ENCODE measurements at regions not wholly inside any gene's neighbourhood (a gene's known extent, or its start where the extent isn't known, plus 50 kb on each side); places are given as distances from the start of the nearest gene placed in this dataset.
"Not testable (repeated sequence)": the region's sequence is repeated elsewhere in the genome, so short reads cannot be mapped to it uniquely, and the experiment has no call there.

DNA sequence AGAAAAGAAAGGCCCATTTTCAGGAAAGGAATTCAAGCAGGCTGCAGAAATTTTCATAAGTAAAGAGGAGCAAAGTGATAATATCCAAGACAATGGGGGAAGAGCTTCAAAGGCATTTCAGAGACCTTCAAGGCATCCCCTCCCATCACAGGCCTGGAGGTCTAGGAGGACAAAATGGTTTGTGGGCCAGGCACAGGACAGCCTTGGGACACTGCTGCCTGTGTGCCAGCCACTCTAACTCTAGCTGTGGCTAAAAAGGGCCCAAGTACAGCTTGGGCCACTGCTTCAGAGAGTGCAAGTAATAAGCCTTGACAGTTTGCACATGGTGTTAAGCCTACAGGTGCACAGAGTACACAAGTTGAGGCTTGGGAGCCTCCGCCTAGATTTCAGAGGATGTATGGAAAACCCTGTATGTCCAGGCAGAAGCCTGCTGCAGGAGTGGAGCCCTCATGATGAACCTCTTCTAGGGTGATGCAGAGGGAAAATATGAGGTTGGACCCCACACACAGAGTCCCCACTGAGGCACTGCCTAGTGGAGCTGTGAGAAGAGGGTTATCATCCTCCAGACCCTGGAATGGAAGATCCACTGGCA is 51.8 kb upstream of the ZSWIM5 start:
- no peak for DNase-seq (ENCODE audit: low spot score)

DNA sequence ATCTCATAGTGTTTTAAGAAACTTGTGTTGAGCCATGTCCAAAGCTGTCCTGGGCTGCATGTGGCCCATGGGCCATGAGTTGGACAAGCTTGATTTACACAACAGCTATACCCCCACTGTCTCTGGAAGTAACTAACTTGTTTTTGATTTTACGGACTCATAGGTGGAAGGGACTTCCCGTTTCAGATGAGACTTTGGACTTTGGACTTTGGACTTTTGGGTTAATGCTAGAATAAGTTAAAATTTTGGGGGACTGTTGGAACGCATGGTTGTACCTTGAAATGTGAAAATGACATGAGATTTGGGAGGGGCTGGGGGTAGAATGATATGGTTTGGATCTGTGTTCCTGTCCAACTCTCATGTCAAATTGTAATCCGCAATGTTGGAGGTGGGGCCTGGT is 52.6 kb upstream of the ZSWIM5 start:
- DNase-seq (ENCODE audit: low spot score): no peak

DNA sequence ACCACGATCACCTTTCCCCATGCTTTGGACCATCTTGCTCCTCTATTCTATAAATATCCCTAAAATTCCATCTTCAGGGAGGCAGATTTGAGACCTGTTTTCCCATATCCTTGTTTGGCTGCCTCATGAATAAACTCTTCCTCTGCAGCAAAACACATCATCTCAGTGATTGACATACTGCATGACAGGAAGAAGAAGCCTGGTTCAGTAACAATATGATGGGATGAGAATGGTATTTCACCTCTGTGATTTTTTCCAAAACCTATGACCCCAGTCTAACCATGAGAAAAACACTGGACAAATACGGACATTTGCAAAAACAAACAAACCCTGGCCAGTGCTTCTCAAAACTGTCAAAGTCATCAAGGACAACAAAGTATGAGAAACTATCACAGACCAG is 53.8 kb upstream of the ZSWIM5 start:
- no peak for DNase-seq (ENCODE audit: low spot score)

DNA sequence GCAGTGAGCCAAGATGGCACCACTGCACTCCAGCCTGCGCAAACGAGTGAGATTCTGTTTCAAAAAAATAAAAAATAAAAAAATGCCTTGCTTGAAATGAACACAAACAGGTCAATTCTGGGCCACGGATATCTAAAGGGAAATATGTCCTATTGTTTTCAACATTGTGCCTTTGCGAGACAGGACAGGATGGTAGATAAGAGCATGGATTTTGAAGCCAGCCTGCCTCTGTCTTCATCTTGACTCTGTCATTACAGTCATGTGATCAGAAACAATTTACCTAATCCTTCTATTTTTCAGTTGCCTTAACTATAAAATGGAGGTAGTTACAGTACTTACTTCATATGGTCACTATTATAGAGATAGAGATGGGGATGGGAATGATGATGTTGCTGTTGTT is 56.7 kb upstream of the ZSWIM5 start:
- no peak for DNase-seq (ENCODE audit: low spot score)

DNA sequence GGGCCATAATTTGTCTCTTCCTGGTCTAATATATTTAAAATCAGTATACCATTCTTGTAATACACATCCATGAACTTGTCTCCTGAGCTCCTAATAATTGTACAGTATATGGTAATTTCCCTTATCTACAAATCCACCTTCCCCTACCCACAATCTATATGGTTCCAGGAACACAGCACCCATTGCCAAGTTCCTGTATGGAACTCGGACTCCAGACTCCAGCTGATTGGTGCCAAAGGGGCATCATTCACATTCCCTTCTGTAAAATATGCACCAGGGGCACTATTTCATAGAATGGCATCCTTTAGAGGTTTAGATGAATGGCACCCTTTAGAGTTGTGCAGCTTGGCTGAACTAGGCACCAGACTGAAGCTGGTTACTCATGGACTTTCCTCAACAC is 58.8 kb upstream of the ZSWIM5 start:
- no peak for DNase-seq (ENCODE audit: low spot score)

DNA sequence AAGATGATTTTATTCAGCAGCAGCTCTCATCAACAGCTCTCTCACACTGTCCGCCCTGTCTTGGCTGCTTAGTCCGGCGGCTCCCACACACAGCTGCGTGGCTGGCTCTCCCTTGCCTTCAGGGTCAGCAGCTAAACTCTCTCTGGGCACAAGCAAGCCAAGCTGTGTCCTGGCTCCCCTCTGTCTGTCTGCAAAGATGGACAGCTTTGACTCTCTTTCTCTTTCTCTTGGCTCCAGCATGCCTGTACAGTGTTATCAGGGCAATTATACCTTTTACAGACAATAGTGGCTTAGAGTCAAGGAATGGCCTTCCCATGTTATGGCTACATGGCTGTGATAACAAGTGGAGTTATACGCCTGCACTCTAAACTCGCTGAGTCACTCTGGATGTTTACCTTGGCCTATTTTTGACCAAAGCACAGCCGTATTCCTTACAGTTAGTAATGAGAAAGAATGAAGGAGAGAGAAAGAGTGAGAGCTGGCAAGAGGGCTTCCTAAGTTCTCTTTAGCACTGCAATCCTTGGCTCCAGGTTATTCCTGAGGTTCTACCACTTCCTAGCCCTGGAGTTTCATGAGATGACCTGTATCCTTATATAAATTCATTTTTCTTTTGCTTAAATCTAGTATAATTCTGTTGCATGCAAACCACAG is 59.9 kb upstream of the ZSWIM5 start:
- DNase-seq (ENCODE audit: low spot score): no peak

DNA sequence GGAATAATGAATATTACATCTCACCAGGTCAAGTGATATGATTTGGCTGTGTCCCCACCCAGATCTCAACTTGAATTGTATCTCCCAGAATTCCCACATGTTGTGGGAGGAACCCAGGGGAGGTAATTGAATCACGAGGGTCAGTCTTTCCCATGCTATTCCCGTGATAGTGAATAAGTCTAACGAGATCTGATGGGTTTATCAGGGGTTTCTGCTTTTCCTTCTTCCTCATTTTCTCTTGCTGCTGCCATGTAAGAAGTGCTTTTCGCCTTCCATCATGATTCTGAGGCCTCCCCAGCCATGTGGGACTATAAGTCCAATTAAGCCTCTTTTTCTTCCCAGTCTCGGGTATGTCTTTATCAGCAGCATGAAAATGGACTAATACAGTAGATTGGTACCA is 58.4 kb upstream of the HPDL start:
- DNase-seq (ENCODE audit: low spot score): not testable (repeated sequence)

DNA sequence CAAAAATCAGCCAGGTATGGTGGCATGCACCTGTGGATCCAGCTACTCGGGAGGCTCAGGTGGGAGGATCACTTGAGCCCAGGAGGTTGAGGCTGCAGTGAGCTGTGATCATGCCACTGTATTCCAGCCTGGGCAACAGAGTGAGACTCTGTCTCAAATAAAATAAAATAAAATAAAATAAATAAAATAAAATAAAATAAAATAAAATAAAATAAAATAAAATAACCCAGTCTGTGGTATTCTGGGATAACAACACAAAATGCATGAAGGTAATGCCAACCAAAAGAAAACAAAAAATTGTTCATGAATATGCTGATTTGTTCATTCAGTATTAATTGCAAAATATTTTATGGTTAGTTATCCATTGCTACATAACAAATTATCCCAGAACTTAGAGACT is 54.4 kb upstream of the HPDL start:
- DNase-seq (ENCODE audit: low spot score): not testable (repeated sequence)

DNA sequence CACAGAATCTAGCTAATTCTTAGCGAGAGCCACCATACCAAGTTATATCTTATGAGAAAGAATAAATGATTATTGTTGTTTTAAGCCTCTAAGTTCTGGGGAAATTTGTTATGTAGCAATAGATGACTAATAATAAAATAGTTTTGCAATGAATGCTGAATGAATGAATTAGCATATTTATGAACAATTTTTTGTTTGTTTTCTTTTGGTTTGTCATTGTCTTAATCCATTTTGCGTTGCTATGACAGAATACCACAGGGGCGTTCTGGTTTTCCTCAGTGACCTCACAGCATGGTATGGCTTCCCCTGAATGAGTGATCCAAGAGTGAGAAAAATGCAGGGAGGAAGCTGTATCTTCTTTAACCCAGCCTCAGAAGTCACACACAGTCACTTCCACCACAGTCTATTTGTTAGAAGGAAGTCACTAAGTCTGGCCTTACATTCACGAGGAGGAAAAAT is 53.8 kb upstream of the HPDL start:
- DNase-seq (ENCODE audit: low spot score): no peak

DNA sequence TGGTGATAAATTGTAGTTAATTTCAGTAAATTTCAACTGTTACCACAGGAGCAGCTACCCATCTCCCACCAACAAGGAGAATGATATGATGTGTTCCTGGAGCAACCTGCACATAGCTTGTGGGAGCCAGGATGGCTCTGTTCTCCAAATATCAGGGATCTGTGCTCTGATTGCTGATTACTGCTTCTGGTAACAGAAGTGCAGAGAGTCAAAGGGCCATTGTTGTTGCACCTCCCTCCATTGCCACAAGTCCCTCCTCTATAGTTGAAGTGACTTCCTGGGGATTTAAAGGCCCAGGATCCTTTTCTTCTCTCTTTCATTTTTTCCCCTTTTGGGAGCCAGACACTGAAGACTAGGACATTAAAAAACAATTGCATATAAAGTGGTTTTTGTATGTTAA is 51.6 kb upstream of the HPDL start:
- DNase-seq (ENCODE audit: low spot score): peak; percentile 23
